ENCODE measurements at regions not wholly inside any gene's neighbourhood (a gene's known extent, or its start where the extent isn't known, plus 50 kb on each side); places are given as distances from the start of the nearest gene placed in this dataset.

- H3K27me3 ChIP-seq: no peaks in the 10 kb centered on the region
- intact Hi-C loops (cut with DNase I): no loop called here
- no peak overlapping the region for H3K27ac ChIP-seq
- H3K9me3 ChIP-seq: no peaks in the 10 kb centered on the region
- TF ChIP-seq POLR2A (IDR thresholded peaks at IDR 0.05): no peak
- DNase-seq (ENCODE audit: extremely low spot score in 2 of 2): no peak
- H3K4me3 ChIP-seq: no peak overlapping the region
- H3K36me3 ChIP-seq: no peaks in the 10 kb centered on the region
- H3K4me1 ChIP-seq: no peaks in the 10 kb centered on the region
Measured at GRCh38 chr13:76609643-76610042, 276.6 kb downstream of the KCTD12 start.

DNA sequence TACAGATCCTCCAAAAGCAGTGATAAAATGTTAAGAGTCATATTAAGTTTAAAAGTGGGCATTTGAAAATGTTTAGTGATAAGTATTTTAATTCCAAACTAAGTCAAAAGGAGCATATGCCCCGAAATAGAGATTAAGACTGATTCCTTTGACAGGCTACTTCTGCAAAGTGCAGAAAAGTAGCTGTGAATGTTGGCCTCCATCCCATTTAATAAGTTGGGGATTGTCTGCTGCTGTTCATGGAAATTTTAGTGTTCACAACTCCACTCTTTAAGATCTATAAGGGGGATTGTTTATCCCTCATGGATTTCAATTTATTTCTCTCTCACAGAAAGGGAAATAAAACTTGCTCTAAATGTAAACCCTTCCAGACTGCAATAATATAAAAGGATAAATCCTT lies 278.3 kb downstream of the KCTD12 start:
- H3K27me3 ChIP-seq: no peaks in the 10 kb centered on the region
- no peak overlapping the region for H3K4me3 ChIP-seq
- DNase-seq (ENCODE audit: extremely low spot score in 2 of 2): no peak
- H3K4me1 ChIP-seq: no peaks in the 10 kb centered on the region
- H3K36me3 ChIP-seq: no peaks in the 10 kb centered on the region
- no peaks in the 10 kb centered on the region for H3K9me3 ChIP-seq
- TF ChIP-seq POLR2A (IDR thresholded peaks at IDR 0.05) (no peak), CTCF (IDR thresholded peaks at IDR 0.05) (no peak), POLR2AphosphoS5 (IDR thresholded peaks at IDR 0.05; ENCODE audit: insufficient read depth in 1 of 2, low read depth in 1 of 2) (no peak)
- H3K27ac ChIP-seq: no peak overlapping the region
- intact Hi-C loops (cut with DNase I): no loop called here

DNA sequence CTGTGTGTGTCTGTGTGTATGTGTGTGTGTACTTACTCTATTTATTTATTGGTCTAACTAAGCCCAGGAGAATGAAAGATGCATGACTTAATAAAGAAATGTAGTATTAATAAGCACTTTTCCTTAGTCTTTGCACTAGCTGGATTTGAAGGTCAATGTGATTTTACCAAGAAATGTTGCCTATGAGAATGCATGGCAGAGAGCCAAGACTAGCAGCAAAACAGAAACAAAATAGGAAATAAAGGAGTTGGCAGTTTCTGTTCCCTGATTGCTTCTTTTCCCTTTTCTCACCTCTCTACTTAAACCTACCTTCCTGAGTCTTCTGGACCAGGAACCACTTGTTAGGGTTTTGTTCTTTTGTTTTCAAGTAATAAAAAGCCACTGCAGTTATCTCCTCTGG lies 286.1 kb downstream of the KCTD12 start:
- no peak overlapping the region for H3K4me3 ChIP-seq
- no peak overlapping the region for H3K27ac ChIP-seq
- H3K4me1 ChIP-seq: no peaks in the 10 kb centered on the region
- H3K36me3 ChIP-seq: no peaks in the 10 kb centered on the region
- H3K27me3 ChIP-seq: no peaks in the 10 kb centered on the region
- DNase-seq (ENCODE audit: extremely low spot score in 2 of 2): no peak
- H3K9me3 ChIP-seq: no peaks in the 10 kb centered on the region
- TF ChIP-seq CTCF (IDR thresholded peaks at IDR 0.05) (no peak), POLR2AphosphoS5 (IDR thresholded peaks at IDR 0.05; ENCODE audit: insufficient read depth in 1 of 2, low read depth in 1 of 2) (no peak), POLR2A (IDR thresholded peaks at IDR 0.05) (no peak)
- intact Hi-C loops (cut with DNase I): no loop called here

- DNase-seq (ENCODE audit: extremely low spot score in 2 of 2): no peak
- Histone ChIP-seq H3K4me1 (no peaks in the 10 kb centered on the region), H3K4me3 (no peak overlapping the region), H3K9me3 (no peaks in the 10 kb centered on the region), H3K27ac (no peak overlapping the region), H3K27me3 (no peaks in the 10 kb centered on the region), H3K36me3 (no peaks in the 10 kb centered on the region)
- TF ChIP-seq POLR2A (IDR thresholded peaks at IDR 0.05): no peak
- no peak for TF ChIP-seq POLR2AphosphoS5 (IDR thresholded peaks at IDR 0.05; ENCODE audit: insufficient read depth in 1 of 2, low read depth in 1 of 2)
- no peak for TF ChIP-seq CTCF (IDR thresholded peaks at IDR 0.05)
- intact Hi-C loops (cut with DNase I): no loop called here
Measured at GRCh38 chr13:76597868-76598267, 288.3 kb downstream of the KCTD12 start.

DNA sequence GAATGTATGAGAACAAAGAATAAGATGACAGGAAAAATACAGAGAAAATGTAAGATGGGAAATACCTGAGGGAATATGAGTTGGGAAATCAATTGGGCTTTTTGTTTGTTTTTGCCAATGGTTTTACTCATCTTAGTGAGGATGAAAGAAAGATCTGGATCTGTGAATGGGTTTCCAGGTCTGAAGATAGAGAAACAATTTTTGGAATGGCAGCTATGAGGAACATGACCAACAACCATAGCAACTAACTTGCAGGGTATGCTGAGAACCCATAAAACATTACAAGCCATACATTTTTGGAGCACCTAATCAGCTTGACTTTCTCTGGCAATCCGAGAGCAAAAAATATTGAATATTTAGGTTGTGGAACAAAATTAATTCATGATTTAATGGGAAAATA lies 290.0 kb downstream of the KCTD12 start:
- no peaks in the 10 kb centered on the region for H3K4me1 ChIP-seq
- TF ChIP-seq POLR2AphosphoS5 (IDR thresholded peaks at IDR 0.05; ENCODE audit: insufficient read depth in 1 of 2, low read depth in 1 of 2): no peak
- no peak for TF ChIP-seq CTCF (IDR thresholded peaks at IDR 0.05)
- no peak for TF ChIP-seq POLR2A (IDR thresholded peaks at IDR 0.05)
- intact Hi-C loops (cut with DNase I): no loop called here
- H3K36me3 ChIP-seq: no peaks in the 10 kb centered on the region
- no peak for DNase-seq (ENCODE audit: extremely low spot score in 2 of 2)
- no peak overlapping the region for H3K27ac ChIP-seq
- H3K9me3 ChIP-seq: no peaks in the 10 kb centered on the region
- no peaks in the 10 kb centered on the region for H3K27me3 ChIP-seq
- H3K4me3 ChIP-seq: no peak overlapping the region

DNA sequence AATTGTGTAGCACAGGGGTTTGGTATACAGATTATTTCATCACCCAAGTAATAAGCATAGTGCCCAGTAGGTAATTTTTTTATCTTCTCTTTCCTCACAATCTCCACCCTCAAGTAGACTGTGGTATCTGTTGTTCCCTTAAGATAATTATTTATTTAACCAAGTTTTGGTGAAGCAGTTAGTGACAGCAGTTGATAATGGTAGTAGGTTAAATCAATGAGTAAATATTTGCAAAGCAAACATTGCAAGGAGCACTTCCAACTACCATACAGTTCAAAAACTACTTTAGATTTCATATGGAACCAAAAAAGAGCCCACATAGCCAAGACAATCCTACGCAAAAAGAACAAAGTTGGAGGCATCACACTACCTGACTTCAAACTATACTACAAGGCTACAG lies 291.8 kb downstream of the KCTD12 start:
- intact Hi-C loops (cut with DNase I): no loop called here
- no peak for TF ChIP-seq POLR2A (IDR thresholded peaks at IDR 0.05)
- no peak for TF ChIP-seq CTCF (IDR thresholded peaks at IDR 0.05)
- no peak for TF ChIP-seq POLR2AphosphoS5 (IDR thresholded peaks at IDR 0.05; ENCODE audit: insufficient read depth in 1 of 2, low read depth in 1 of 2)
- no peaks in the 10 kb centered on the region for H3K4me1 ChIP-seq
- no peaks in the 10 kb centered on the region for H3K9me3 ChIP-seq
- H3K27ac ChIP-seq: no peak overlapping the region
- H3K27me3 ChIP-seq: no peaks in the 10 kb centered on the region
- no peak overlapping the region for H3K4me3 ChIP-seq
- DNase-seq (ENCODE audit: extremely low spot score in 2 of 2): no peak
- no peaks in the 10 kb centered on the region for H3K36me3 ChIP-seq
